Inflammatory macrophage (primary cell): ENCODE measurements at regions not wholly inside any gene's neighbourhood (a gene's known extent, or its start where the extent isn't known, plus 50 kb on each side); places are given as distances from the start of the nearest gene placed in this dataset.
A peak's percentile ranks its signal among the peaks of the same experiment; 100 is the strongest.
"Not testable (repeated sequence)": the region's sequence is repeated elsewhere in the genome, so short reads cannot be mapped to it uniquely, and the experiment has no call there.

Experiments used
- DNase-seq, 2 donors: peaks; one replicate each; pipeline ENCODE4 v3.0.0-alpha.2; 2020 to 2022

- DNase-seq, result no peak
Measured at GRCh38 chr6:154637392-154637791, 95.8 kb upstream of the SCAF8 start.

GRCh38 chr6:154638369-154638768 lies 94.8 kb upstream of the SCAF8 start:
- no peak for DNase-seq

- not testable (repeated sequence) for DNase-seq
Measured at GRCh38 chr6:154639196-154639595, 94.0 kb upstream of the SCAF8 start.

GRCh38 chr6:154648188-154648887 lies 84.9 kb upstream of the SCAF8 start:
- no peak for DNase-seq

GRCh38 chr6:154648888-154649205 lies 84.4 kb upstream of the SCAF8 start:
- DNase-seq, result no peak

GRCh38 chr6:154649721-154650120 lies 83.5 kb upstream of the SCAF8 start:
- no peak for DNase-seq

- DNase-seq, result no peak
Measured at GRCh38 chr6:154650351-154650750, 82.9 kb upstream of the SCAF8 start.

GRCh38 chr6:154651656-154652055 lies 81.6 kb upstream of the SCAF8 start:
- no peak for DNase-seq

- DNase-seq, result no peak
Measured at GRCh38 chr6:154653385-154653784, 79.8 kb upstream of the SCAF8 start.

GRCh38 chr6:154653853-154654252 lies 79.4 kb upstream of the SCAF8 start:
- DNase-seq, result no peak

GRCh38 chr6:154656660-154657059 lies 76.6 kb upstream of the SCAF8 start:
- no peak for DNase-seq

- peak; percentile 5 to 7 for DNase-seq
Measured at GRCh38 chr6:154661768-154662167, 71.4 kb upstream of the SCAF8 start.

- DNase-seq, result no peak
Measured at GRCh38 chr6:154664287-154664686, 68.9 kb upstream of the SCAF8 start.

- DNase-seq, result no peak
Measured at GRCh38 chr6:154668156-154668555, 65.1 kb upstream of the SCAF8 start.

- DNase-seq, result no peak
Measured at GRCh38 chr6:154672086-154672485, 61.1 kb upstream of the SCAF8 start.

GRCh38 chr6:154673919-154674318 lies 59.3 kb upstream of the SCAF8 start:
- DNase-seq, result no peak

- peak; percentile 97 for DNase-seq
Measured at GRCh38 chr6:154675602-154676088, 57.6 kb upstream of the SCAF8 start.

GRCh38 chr6:154682633-154683125 lies 50.5 kb upstream of the SCAF8 start:
- DNase-seq, result no peak
